Endometrium (tissue), 2 donors: ENCODE measurements at regions not wholly inside any gene's neighbourhood (a gene's known extent, or its start where the extent isn't known, plus 50 kb on each side); places are given as distances from the start of the nearest gene placed in this dataset.

ENCODE experiments used
- FAIRE-seq: peaks from 2 replicates; lab custom pipeline; 2012; peaks lifted over from hg19 to GRCh38; lab: Jason Lieb, UNC
- donor health status: control.
- donor health status: control.

DNA sequence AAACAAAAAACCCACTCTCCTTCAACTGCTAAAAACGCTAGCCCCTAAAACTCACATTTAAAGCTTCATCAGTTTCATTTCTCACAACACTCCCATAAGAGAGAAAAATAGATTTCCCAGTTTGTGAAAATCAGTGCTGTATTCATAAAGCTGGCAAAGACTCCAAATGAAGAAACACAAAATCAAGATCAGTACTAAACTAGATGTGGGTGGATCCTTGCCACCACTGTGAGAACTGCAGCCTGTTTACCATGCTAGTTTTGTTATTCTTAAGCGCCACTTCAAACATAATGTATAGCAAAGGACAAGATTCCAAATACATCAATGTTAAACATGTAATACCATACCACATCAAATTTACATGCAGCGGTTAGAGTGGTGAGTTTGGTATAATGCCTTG lies 104.5 kb upstream of the CCDC150 start:
- no peak for FAIRE-seq

DNA sequence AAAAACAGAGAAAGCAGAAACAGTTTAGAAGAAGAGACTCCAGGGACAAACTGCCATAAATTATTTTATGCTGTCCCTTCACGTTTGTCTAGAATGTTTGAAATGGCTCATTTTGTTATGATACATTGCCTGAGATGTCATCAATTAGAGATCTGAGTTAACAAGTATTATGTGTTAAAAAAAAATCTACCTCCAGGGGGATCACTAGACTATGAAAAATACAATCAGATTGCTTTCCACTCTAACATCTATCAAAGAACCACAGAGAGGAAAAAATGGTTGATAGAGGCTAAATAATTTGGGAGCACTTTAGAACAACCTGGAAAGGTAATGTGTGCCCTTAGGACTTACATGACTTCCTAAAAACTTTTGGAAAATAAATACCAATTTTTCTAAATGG lies 103.8 kb upstream of the CCDC150 start:
- no peak for FAIRE-seq

- no peak for FAIRE-seq
Measured at GRCh38 chr2:196537311-196537710, 102.2 kb upstream of the CCDC150 start.

- FAIRE-seq = no peak
Measured at GRCh38 chr2:196538189-196538588, 101.3 kb upstream of the CCDC150 start.

- no peak for FAIRE-seq
Measured at GRCh38 chr2:196538646-196539045, 100.9 kb upstream of the CCDC150 start.

GRCh38 chr2:196544906-196545433 lies 94.5 kb upstream of the CCDC150 start:
- FAIRE-seq = no peak

- FAIRE-seq = no peak
Measured at GRCh38 chr2:196546151-196546919, 93.2 kb upstream of the CCDC150 start.

DNA sequence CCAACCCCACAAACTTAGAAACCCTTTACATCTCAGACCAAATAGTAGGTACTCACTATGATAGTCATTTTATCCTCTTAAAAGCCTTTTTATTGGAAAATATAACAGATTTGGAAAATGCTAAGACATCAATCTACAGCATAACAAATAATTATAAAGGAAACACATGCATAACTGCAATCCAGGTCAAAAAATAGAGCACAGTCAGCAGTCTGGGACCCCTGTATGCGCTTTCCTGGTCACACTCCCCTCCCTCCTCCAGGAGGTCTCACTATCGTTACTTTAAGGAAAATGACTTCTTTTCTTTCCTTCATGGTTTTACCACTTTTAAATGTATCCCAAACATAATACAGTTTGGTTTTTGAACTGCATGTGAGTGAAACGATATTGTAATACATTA lies 90.5 kb upstream of the CCDC150 start:
- FAIRE-seq = no peak

GRCh38 chr2:196551014-196551413 lies 88.5 kb upstream of the CCDC150 start:
- no peak for FAIRE-seq

DNA sequence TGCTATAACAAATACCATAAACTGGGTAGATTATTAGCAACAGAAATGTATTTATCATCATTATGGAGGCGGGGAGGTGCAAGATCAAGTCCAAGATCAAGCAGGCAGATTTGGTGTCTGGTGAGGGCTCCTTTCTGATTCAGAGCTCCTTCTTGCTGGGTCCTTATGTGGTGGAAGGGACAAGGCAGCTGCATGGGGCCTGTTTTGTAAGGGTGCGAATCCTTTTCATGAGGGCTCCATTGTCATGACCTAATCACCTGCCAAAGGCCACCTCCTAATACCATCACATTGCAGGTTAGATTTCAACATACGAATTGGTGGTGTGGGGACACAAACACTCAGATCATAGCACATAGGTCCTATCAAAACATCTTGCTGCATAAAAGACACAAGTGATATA lies 84.4 kb upstream of the CCDC150 start:
- FAIRE-seq = no peak

DNA sequence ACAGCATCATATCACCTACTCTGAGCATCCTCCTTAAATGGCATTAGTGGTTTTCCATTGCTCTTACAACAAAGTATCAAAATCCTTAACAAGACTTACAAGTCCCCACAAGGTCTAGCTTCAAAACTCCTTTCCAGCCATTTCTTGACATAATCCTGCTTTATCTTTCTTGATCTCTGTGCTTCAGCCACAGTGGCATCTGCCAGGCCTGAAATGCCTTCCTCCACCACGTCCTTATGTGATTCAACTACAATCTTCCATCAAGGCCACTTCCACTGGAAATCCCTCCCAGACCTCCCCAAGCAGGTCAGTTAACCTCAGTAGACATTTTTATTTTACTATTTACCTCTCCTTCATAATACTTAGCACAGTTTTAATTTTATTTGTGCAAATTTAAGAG lies 83.8 kb upstream of the CCDC150 start:
- FAIRE-seq = no peak

DNA sequence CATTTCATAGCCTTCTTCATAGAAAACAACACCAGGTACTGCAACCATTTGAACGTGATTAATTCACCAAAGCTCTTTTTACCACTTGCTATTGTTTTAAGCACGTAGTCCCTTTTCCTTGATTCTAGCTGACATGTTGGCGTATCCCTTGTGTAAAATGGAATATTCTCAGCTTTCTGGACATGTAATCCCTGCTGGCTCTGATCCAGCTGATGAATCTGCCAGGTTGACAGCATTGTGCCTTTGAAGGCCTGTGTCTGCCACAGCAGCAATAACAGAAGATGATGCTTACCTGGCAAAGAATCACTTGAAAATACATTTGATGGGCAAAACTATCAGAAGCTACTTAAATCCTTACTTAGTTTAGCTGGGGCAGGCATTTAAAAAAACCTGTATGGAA lies 81.0 kb upstream of the CCDC150 start:
- no peak for FAIRE-seq

- no peak for FAIRE-seq
Measured at GRCh38 chr2:196563876-196564275, 75.6 kb upstream of the CCDC150 start.

- FAIRE-seq = no peak
Measured at GRCh38 chr2:196565106-196565765, 74.3 kb upstream of the CCDC150 start.

GRCh38 chr2:196565982-196566381 lies 73.5 kb upstream of the CCDC150 start:
- FAIRE-seq = no peak

- no peak for FAIRE-seq
Measured at GRCh38 chr2:196566961-196567666, 72.4 kb upstream of the CCDC150 start.

DNA sequence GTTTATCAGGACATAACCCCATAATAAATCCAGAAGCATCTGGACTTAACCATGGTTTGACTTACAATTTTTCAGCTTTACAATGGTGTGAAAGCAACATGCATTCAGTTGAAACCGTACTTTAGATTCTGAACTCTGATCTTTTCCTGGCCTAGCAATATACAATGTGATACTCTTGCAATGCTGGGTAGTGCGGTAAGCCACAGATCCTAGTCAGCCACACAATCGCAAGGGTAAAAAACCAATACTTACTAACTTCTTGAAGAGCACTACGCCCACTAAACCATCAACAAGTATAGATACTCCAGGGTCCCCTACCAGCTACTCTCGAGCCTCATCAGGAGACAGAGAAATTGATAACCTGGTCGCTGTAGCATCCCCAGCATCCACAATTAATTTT lies 71.0 kb upstream of the CCDC150 start:
- FAIRE-seq = no peak

DNA sequence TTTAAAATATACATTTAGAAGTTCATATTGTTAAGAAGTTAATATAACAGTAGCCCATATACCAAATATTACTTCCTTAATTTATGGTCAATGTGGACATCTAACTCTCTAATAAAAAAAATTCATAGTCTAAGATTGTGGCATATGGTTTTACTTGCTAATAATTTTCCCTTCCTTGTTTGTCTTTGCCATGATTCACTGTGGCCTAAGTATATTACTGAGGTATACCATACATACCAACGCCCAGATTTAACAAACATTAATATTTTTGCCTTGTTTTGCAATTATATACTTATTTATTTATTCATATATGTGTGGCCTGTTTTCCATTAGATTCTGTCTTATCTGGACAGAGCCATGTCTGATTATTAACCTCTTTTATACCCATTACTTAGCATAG lies 54.6 kb upstream of the CCDC150 start:
- no peak for FAIRE-seq

DNA sequence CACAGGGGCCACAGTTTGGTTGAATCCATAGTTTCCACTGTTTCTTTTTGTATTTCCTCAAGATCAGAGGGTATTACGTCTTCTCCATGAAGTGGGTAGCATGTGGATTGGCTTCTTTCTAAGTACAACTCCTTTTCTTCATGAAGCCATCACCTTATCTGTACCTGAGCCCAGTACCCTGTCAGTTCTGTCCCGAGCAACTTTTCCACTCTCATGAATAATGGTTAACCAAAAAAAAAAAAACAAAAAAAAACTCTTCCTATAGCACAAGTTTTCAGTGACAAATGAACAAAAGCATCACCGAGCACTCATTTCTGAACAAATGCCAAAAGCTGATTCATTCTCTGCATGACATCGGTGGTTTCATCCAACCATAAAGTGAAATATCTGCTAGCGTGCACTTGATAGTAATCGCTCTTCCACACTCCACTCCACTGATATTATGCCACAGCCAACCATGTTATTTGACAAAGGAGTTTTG lies 53.0 kb upstream of the CCDC150 start:
- no peak for FAIRE-seq

DNA sequence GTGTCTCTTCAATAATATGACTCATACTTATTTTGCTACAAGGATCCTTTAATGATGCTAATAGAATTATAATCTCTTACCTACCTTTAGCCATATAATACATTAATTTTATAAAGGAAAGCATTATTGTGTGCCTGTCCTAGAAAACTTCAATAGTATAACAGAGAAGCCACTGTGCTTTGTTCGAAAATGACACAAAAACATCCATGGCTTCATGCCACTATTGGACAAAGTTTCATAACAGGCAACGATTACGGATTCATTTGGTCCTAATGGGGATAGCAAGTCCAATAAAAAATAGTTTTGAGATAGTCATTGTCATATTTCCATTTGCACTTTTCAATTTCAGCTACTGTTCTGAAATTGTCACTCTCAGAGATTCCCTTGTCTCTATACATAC lies 52.5 kb upstream of the CCDC150 start:
- no peak for FAIRE-seq

GRCh38 chr2:196587739-196588138 lies 51.8 kb upstream of the CCDC150 start:
- no peak for FAIRE-seq

- FAIRE-seq = no peak
Measured at GRCh38 chr2:196589419-196589818, 50.1 kb upstream of the CCDC150 start.
